Brain microvascular endothelial cell (primary cell): ENCODE measurements at regions not wholly inside any gene's neighbourhood (a gene's known extent, or its start where the extent isn't known, plus 50 kb on each side); places are given as distances from the start of the nearest gene placed in this dataset.

Experiments used
- DNase-seq: peaks from one replicate; pipeline ENCODE4 v3.0.0-alpha.2; 2020
- H3K27ac ChIP-seq: fragments of 250-450 bp; sonication (Bioruptor Pico); 2 replicates; pipeline ENCODE4 v1.5.1; 2020; ENCODE audit warnings: mild to moderate bottlenecking, moderate library complexity
- H3K27me3 ChIP-seq: fragments of 250-450 bp; sonication (Bioruptor Pico); replicated peaks from 2 replicates; pipeline ENCODE4 v1.5.1; 2020; ENCODE audit warnings: mild to moderate bottlenecking
- H3K36me3 ChIP-seq: fragments of 250-450 bp; sonication (Bioruptor Pico); replicated peaks from 2 replicates; pipeline ENCODE4 v1.5.1; 2020; ENCODE audit warnings: mild to moderate bottlenecking
- H3K4me3 ChIP-seq: 2 replicates; pipeline ENCODE4 v1.5.1; 2011; ENCODE audit warnings: low read depth, mild to moderate bottlenecking, control low read depth, low read length, moderate library complexity
- CTCF ChIP-seq: IDR thresholded peaks from 2 replicates; pipeline ENCODE4 v1.5.1; 2011; ENCODE audit warnings: low read depth, mild to moderate bottlenecking, moderate library complexity, low read length, control low read depth, inconsistent platforms; ENCODE audit errors: missing control alignments
- in situ Hi-C: cut with HindIII; loops from 2 replicates; pipeline ENCODE4 v1.10.0; 2017; ENCODE audit warnings: low sequenced_read_pairs, low pct_ligation_motif_present

DNA sequence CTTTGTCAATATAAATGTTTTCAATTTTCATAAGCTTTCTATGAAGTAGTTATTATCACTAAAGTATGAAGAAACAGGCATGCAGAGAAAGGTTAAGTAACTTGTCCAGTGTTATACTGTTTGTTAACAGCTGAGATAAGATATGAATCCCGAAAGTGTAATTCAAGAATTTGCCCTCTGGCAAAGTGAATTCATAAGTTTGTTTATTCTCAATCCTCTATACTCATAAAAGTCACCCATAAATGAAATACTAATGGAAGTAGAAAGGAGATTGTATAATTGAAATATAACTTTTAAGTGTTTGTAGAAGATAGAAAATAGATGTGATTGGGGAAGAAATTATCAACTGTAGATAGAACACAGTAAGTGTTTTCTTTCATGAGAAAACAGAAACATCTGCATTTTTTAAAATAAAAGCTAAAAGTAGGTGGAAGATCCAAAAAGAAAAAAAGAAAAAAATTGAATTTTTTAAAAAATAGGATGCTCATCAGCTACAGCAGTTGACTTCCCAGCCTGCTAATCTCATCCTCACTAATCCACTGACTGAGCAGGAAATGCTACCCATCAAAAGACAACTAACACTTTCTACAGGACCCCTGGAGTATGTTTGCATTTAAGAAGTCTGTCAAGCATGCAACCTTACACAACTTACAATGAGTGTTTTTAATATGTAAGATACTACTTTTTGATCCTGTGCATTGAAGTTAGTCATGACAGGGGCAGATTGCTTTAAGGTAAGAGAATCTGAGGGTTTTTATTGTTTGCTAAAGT, 878.1 kb downstream of the SI start:
- H3K36me3 ChIP-seq: no peaks in the 10 kb centered on the region
- no peak for TF ChIP-seq CTCF
- in situ Hi-C loops: no loop called here

GRCh38 chr3:164196477-164196876, 881.8 kb downstream of the SI start:
- in situ Hi-C loops: no loop called here
- no peak overlapping the region for H3K4me3 ChIP-seq

More for the DNA sequence above, 878.1 kb downstream of the SI start:
- no peak for DNase-seq
- H3K27me3 ChIP-seq: no peaks in the 10 kb centered on the region
- no peak overlapping the region for H3K4me3 ChIP-seq
- no peak overlapping the region for H3K27ac ChIP-seq

GRCh38 chr3:164194842-164195241, 883.5 kb downstream of the SI start:
- no peak for DNase-seq
- Histone ChIP-seq H3K36me3 (no peaks in the 10 kb centered on the region), H3K27ac (no peak overlapping the region), H3K4me3 (no peak overlapping the region), H3K27me3 (no peaks in the 10 kb centered on the region)
- no peak for TF ChIP-seq CTCF
- in situ Hi-C loops: no loop called here

More at GRCh38 chr3:164196477-164196876, 881.8 kb downstream of the SI start:
- Histone ChIP-seq H3K36me3 (no peaks in the 10 kb centered on the region), H3K27ac (no peak overlapping the region), H3K27me3 (no peaks in the 10 kb centered on the region)
- no peak for DNase-seq
- no peak for TF ChIP-seq CTCF

DNA sequence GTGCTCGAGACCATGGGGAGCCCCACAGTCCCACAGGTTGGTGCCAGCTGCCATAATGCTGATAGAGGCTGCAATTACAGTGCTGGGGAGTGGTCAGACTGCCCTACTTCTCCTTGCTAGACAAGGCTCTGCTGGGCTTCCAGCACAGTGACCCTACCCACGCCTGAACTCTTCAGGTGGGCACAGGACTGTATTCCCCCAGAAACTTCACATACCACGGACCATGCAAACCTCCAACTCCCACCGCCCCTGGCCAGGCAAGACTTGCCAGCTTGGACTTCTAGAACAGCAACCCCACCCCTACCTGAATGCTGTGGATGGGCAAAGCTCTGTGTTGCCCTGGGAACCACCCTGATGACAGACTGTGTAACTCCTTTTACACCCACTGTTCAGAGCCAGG, 885.3 kb downstream of the SI start:
- no peaks in the 10 kb centered on the region for H3K36me3 ChIP-seq
- in situ Hi-C loops: no loop called here
- no peaks in the 10 kb centered on the region for H3K27me3 ChIP-seq
- H3K4me3 ChIP-seq: no peak overlapping the region
- no peak overlapping the region for H3K27ac ChIP-seq
- no peak for DNase-seq
- no peak for TF ChIP-seq CTCF

GRCh38 chr3:164190566-164190965, 887.7 kb downstream of the SI start:
- Histone ChIP-seq H3K4me3 (no peak overlapping the region), H3K27me3 (no peaks in the 10 kb centered on the region), H3K36me3 (no peaks in the 10 kb centered on the region), H3K27ac (no peak overlapping the region)
- no peak for DNase-seq
- in situ Hi-C loops: no loop called here
- no peak for TF ChIP-seq CTCF

- DNase-seq: no peak
- H3K27ac ChIP-seq: no peak overlapping the region
- H3K27me3 ChIP-seq: no peaks in the 10 kb centered on the region
- H3K4me3 ChIP-seq: no peak overlapping the region
- no peaks in the 10 kb centered on the region for H3K36me3 ChIP-seq
- no peak for TF ChIP-seq CTCF
- in situ Hi-C loops: no loop called here
These were observed 892.2 kb downstream of the SI start for GRCh38 chr3:164186095-164186494.
